Mucosa of descending colon (tissue), 3 donors: ENCODE measurements at regions not wholly inside any gene's neighbourhood (a gene's known extent, or its start where the extent isn't known, plus 50 kb on each side); places are given as distances from the start of the nearest gene placed in this dataset.

Experiments
- ATAC-seq: fragments of 200-7000 bp; cut with Tn5 transposase; one replicate; pipeline ENCODE4 v1.9.1; 2020; ENCODE audit warnings: mild to moderate bottlenecking, moderate library complexity
- DNase-seq, 3 donors: peaks; one replicate each; pipeline ENCODE4 v3.0.0-alpha.2; 2020
- H3K36me3 ChIP-seq: fragments of 200-600 bp; one replicate; pipeline ENCODE4 v1.8.0; 2021; ENCODE audit warnings: low read depth, mild to moderate bottlenecking
- H3K4me1 ChIP-seq: fragments of 200-600 bp; one replicate; pipeline ENCODE4 v1.8.0; 2021; ENCODE audit warnings: low read depth, mild to moderate bottlenecking
- H3K4me3 ChIP-seq: fragments of 200-600 bp; one replicate; pipeline ENCODE4 v1.8.0; 2021; ENCODE audit warnings: mild to moderate bottlenecking
- H3K9me3 ChIP-seq: fragments of 200-600 bp; one replicate; pipeline ENCODE4 v1.8.0; 2021; ENCODE audit warnings: mild to moderate bottlenecking
- CTCF ChIP-seq: fragments of 200-600 bp; IDR thresholded peaks from one replicate; pipeline ENCODE4 v1.8.0; 2022; ENCODE audit warnings: antibody characterized with exemption, mild to moderate bottlenecking
- intact Hi-C, 2 donors: fragments of 100-400 bp; cut with DNase I in 1 of 2; cut with micrococcal nuclease in 1 of 2; formaldehyde crosslinking; loops; one replicate each; pipeline versions ENCODE4 v1.11.0 to v1.11.1; 2022; cut with DNase I, micrococcal nuclease
- donor health status: DM: no; HTN: no; CAD: no; lungs with moderate emphysema.
- donor health status: DM: no; HTN: no; CAD: no.
- donor health status: DM: no; HTN: yes; CAD: no.

- Histone ChIP-seq H3K4me3 (no peak overlapping the region), H3K36me3 (no peaks in the 10 kb centered on the region), H3K4me1 (no peaks in the 10 kb centered on the region), H3K9me3 (no peaks in the 10 kb centered on the region)
- ATAC-seq (no peak), DNase-seq (no peak)
- intact Hi-C loops = no loop called here
- TF ChIP-seq CTCF = no peak
Observed at GRCh38 chr5:54829102-54829501, 156.3 kb downstream of the ESM1 start.

- no peak for TF ChIP-seq CTCF
- Histone ChIP-seq H3K4me1 (no peaks in the 10 kb centered on the region), H3K36me3 (no peaks in the 10 kb centered on the region), H3K9me3 (no peaks in the 10 kb centered on the region), H3K4me3 (no peak overlapping the region)
- intact Hi-C loops = no loop called here
- DNase-seq = no peak
- no peak for ATAC-seq
Observed at GRCh38 chr5:54828151-54828550, 157.2 kb downstream of the ESM1 start.

GRCh38 chr5:54825005-54825404 is 160.4 kb downstream of the ESM1 start:
- intact Hi-C loops = no loop called here
- DNase-seq (no peak), ATAC-seq (no peak)
- no peaks in the 10 kb centered on the region for H3K36me3 ChIP-seq
- no peaks in the 10 kb centered on the region for H3K4me1 ChIP-seq
- H3K4me3 ChIP-seq = no peak overlapping the region
- H3K9me3 ChIP-seq = no peaks in the 10 kb centered on the region
- TF ChIP-seq CTCF = no peak

- ATAC-seq = no peak
Observed at GRCh38 chr5:54823006-54823405, 162.4 kb downstream of the ESM1 start.

GRCh38 chr5:54822324-54822687 is 163.1 kb downstream of the ESM1 start:
- intact Hi-C loops = no loop called here
- ATAC-seq = no peak
- no peak for TF ChIP-seq CTCF

More at GRCh38 chr5:54823006-54823405, 162.4 kb downstream of the ESM1 start:
- TF ChIP-seq CTCF = no peak
- intact Hi-C loops = no loop called here
- Histone ChIP-seq H3K36me3 (no peaks in the 10 kb centered on the region), H3K4me3 (no peak overlapping the region), H3K9me3 (no peaks in the 10 kb centered on the region), H3K4me1 (no peaks in the 10 kb centered on the region)
- no peak for DNase-seq

More at GRCh38 chr5:54822324-54822687, 163.1 kb downstream of the ESM1 start:
- Histone ChIP-seq H3K4me1 (no peaks in the 10 kb centered on the region), H3K4me3 (no peak overlapping the region), H3K9me3 (no peaks in the 10 kb centered on the region), H3K36me3 (no peaks in the 10 kb centered on the region)
- no peak for DNase-seq
